Hepatocyte (in vitro differentiated cells): ENCODE measurements at regions not wholly inside any gene's neighbourhood (a gene's known extent, or its start where the extent isn't known, plus 50 kb on each side); places are given as distances from the start of the nearest gene placed in this dataset.

Experiments used
- CTCF ChIP-seq: fragments of 200-600 bp; sonication (generic); IDR thresholded peaks from 2 replicates; pipeline ENCODE4 v1.5.1; 2016; ENCODE audit warnings: antibody characterized with exemption, mild to moderate bottlenecking; ENCODE audit not compliant: poor library complexity
- EZH2 ChIP-seq: fragments of 200-600 bp; sonication (generic); IDR thresholded peaks from 2 replicates; pipeline ENCODE4 v1.6.1; 2016; ENCODE audit warnings: antibody characterized with exemption, mild to moderate bottlenecking, borderline replicate concordance

- TF ChIP-seq CTCF (no peak), EZH2 (no peak)
Observed at GRCh38 chr22:33986954-33987353, 66.7 kb upstream of the LARGE1 start.
